Smooth muscle cell (in vitro differentiated cells): ENCODE measurements at regions not wholly inside any gene's neighbourhood (a gene's known extent, or its start where the extent isn't known, plus 50 kb on each side); places are given as distances from the start of the nearest gene placed in this dataset.
A peak's percentile ranks its signal among the peaks of the same experiment; 100 is the strongest.

ENCODE experiments used
- DNase-seq: peaks from one replicate; lab custom pipeline; 2025; ENCODE audit not compliant: unreplicated experiment; lab: John Stamatoyannopoulos, UW
- H2AFZ ChIP-seq: fragments of 200-600 bp; sonication (generic); 2 replicates; pipeline ENCODE4 v1.6.0; 2016; ENCODE audit warnings: antibody characterized with exemption, low read depth, mild to moderate bottlenecking
- H3F3A ChIP-seq: fragments of 200-600 bp; sonication (generic); 2 replicates; pipeline ENCODE4 v1.6.0; 2017; ENCODE audit warnings: antibody characterized with exemption, low read depth
- H3K27ac ChIP-seq: fragments of 200-600 bp; sonication (generic); 2 replicates; pipeline ENCODE4 v1.5.1; 2016; ENCODE audit warnings: low read depth, mild to moderate bottlenecking
- H3K27me3 ChIP-seq: fragments of 200-600 bp; sonication (generic); 2 replicates; pipeline ENCODE4 v1.6.1; 2016; ENCODE audit warnings: low read depth, mild to moderate bottlenecking
- H3K36me3 ChIP-seq: fragments of 200-600 bp; sonication (generic); 2 replicates; pipeline ENCODE4 v1.5.1; 2016; ENCODE audit warnings: low read depth
- H3K4me1 ChIP-seq: fragments of 200-600 bp; sonication (generic); 2 replicates; pipeline ENCODE4 v1.5.1; 2016; ENCODE audit warnings: low read depth
- H3K4me2 ChIP-seq: fragments of 200-600 bp; sonication (generic); 2 replicates; pipeline ENCODE4 v1.6.0; 2016; ENCODE audit warnings: mild to moderate bottlenecking
- H3K4me3 ChIP-seq: fragments of 200-600 bp; sonication (generic); 2 replicates; pipeline ENCODE4 v1.5.1; 2016; ENCODE audit warnings: mild to moderate bottlenecking
- H3K79me2 ChIP-seq: fragments of 200-600 bp; sonication (generic); 2 replicates; pipeline ENCODE4 v1.6.0; 2016; ENCODE audit warnings: low read depth, mild to moderate bottlenecking
- H3K9ac ChIP-seq: fragments of 200-600 bp; sonication (generic); 2 replicates; pipeline ENCODE4 v1.6.0; 2016; ENCODE audit warnings: low read depth
- H3K9me3 ChIP-seq: fragments of 200-600 bp; sonication (generic); replicated peaks from 2 replicates; pipeline ENCODE4 v1.5.1; 2016; ENCODE audit warnings: low read depth
- H4K20me1 ChIP-seq: fragments of 200-600 bp; sonication (generic); 2 replicates; pipeline ENCODE4 v1.6.0; 2016; ENCODE audit warnings: low read depth
- WGBS: methylation state at CpG from one replicate; pipeline ENCODE4 v1.1.7; 2016; ENCODE audit warnings: low lambda C conversion rate; 5-methylcytosine and 5-hydroxymethylcytosine counted together
- TF ChIP-seq, protein P1 (sequence below): fragments of 200-600 bp; sonication (generic); IDR thresholded peaks from 2 replicates; pipeline ENCODE4 v1.5.1; 2017; ENCODE audit warnings: borderline replicate concordance, mild to moderate bottlenecking, antibody characterized with exemption; ENCODE audit not compliant: insufficient read depth, poor library complexity, severe bottlenecking

- no peak overlapping the region for H3K9ac ChIP-seq
- no peak overlapping the region for H3K4me2 ChIP-seq
- no peaks in the 10 kb centered on the region for H4K20me1 ChIP-seq
- H3K36me3 ChIP-seq: no peaks in the 10 kb centered on the region
- no peak overlapping the region for H3K27ac ChIP-seq
- DNase-seq: no peak
- no peaks in the 10 kb centered on the region for H3K9me3 ChIP-seq
- TF ChIP-seq, protein P1, sequence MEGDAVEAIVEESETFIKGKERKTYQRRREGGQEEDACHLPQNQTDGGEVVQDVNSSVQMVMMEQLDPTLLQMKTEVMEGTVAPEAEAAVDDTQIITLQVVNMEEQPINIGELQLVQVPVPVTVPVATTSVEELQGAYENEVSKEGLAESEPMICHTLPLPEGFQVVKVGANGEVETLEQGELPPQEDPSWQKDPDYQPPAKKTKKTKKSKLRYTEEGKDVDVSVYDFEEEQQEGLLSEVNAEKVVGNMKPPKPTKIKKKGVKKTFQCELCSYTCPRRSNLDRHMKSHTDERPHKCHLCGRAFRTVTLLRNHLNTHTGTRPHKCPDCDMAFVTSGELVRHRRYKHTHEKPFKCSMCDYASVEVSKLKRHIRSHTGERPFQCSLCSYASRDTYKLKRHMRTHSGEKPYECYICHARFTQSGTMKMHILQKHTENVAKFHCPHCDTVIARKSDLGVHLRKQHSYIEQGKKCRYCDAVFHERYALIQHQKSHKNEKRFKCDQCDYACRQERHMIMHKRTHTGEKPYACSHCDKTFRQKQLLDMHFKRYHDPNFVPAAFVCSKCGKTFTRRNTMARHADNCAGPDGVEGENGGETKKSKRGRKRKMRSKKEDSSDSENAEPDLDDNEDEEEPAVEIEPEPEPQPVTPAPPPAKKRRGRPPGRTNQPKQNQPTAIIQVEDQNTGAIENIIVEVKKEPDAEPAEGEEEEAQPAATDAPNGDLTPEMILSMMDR: no peak
- H3F3A ChIP-seq: no peaks in the 10 kb centered on the region
- no peaks in the 10 kb centered on the region for H3K27me3 ChIP-seq
- no peak overlapping the region for H2AFZ ChIP-seq
- peaks cover 11% of the 10 kb centered on the region for H3K4me1 ChIP-seq
- H3K4me3 ChIP-seq: no peak overlapping the region
- no peaks in the 10 kb centered on the region for H3K79me2 ChIP-seq
- 75% methylated on average over 6 of the region's 6 CpGs for WGBS
These were observed 547.7 kb upstream of the ZEB2 start for GRCh38 chr2:145067549-145068030.

DNA sequence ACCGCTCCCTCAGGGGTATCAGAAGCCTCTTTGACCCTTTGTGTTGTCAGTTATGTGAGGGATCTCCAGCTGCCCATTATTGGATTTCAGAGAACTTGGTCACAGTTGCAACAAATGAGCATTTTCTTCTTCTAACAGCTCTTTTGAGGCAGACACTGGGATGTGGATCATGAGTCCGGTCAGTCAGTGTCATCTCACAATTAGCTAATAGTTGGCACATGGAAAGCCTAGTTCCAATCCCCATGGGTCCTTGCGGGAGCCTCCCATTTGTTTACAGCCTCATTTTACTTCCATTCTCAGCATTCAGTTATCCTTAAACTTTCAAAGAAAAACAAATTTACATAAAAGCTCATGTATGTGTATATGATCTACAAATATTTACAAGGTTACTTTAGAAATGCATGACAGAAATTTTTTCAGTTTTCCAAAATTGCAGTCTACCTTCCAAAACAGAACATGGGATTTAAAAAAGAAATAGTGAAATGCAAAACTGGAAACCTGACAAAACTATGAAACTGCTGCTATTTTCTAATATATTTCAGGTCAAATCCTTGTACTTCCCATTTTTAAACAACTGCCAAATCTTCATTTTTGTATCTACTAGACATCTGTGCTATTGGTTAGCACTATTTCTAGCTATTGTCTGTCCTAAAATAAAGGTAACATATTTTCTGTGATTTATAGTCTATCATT, 547.1 kb upstream of the ZEB2 start:
- Histone ChIP-seq H3F3A (no peaks in the 10 kb centered on the region), H3K36me3 (no peaks in the 10 kb centered on the region), H3K4me2 (peak overlapping the region; percentile 30), H3K9me3 (no peaks in the 10 kb centered on the region), H3K4me3 (no peak overlapping the region), H3K27me3 (no peaks in the 10 kb centered on the region), H2AFZ (peak overlapping the region; percentile 53), H3K79me2 (no peaks in the 10 kb centered on the region), H4K20me1 (no peaks in the 10 kb centered on the region), H3K9ac (no peak overlapping the region), H3K4me1 (peaks cover 11% of the 10 kb centered on the region), H3K27ac (peak overlapping the region; percentile 58)
- TF ChIP-seq, protein P1: no peak
- no peak for DNase-seq
- WGBS: 74% methylated on average over 3 of the region's 3 CpGs

GRCh38 chr2:145066151-145066661, 546.3 kb upstream of the ZEB2 start:
- H3K4me1 ChIP-seq: peaks cover 11% of the 10 kb centered on the region
- peak overlapping the region; percentile 30 for H3K4me2 ChIP-seq
- H2AFZ ChIP-seq: peak overlapping the region; percentile 53
- H3K9me3 ChIP-seq: no peaks in the 10 kb centered on the region
- H3K27me3 ChIP-seq: no peaks in the 10 kb centered on the region
- H3K9ac ChIP-seq: no peak overlapping the region
- H3K36me3 ChIP-seq: no peaks in the 10 kb centered on the region
- DNase-seq: no peak
- no peak overlapping the region for H3K4me3 ChIP-seq
- H4K20me1 ChIP-seq: no peaks in the 10 kb centered on the region
- no peaks in the 10 kb centered on the region for H3K79me2 ChIP-seq
- H3F3A ChIP-seq: no peaks in the 10 kb centered on the region
- 26% methylated on average over 4 of the region's 4 CpGs for WGBS
- H3K27ac ChIP-seq: peak overlapping the region; percentile 58
- TF ChIP-seq, protein P1: no peak
